Osteocyte (in vitro differentiated cells): ENCODE measurements at regions not wholly inside any gene's neighbourhood (a gene's known extent, or its start where the extent isn't known, plus 50 kb on each side); places are given as distances from the start of the nearest gene placed in this dataset.

Experiments used
- DNase-seq: peaks from one replicate; pipeline ENCODE4 v3.0.0; 2021; ENCODE audit warnings: mixed read lengths; ENCODE audit not compliant: unreplicated experiment; ENCODE audit errors: extremely low spot score
- H3K27ac Mint-ChIP-seq: one replicate; pipeline ENCODE4 v1.8.0; 2021; ENCODE audit warnings: mild to moderate bottlenecking, mixed read lengths; ENCODE audit not compliant: unreplicated experiment
- H3K27me3 Mint-ChIP-seq: one replicate; pipeline ENCODE4 v1.8.0; 2021; ENCODE audit warnings: mixed read lengths; ENCODE audit not compliant: unreplicated experiment
- H3K36me3 Mint-ChIP-seq: one replicate; pipeline ENCODE4 v1.8.0; 2021; ENCODE audit warnings: mixed read lengths; ENCODE audit not compliant: unreplicated experiment
- H3K4me1 Mint-ChIP-seq: one replicate; pipeline ENCODE4 v1.8.0; 2021; ENCODE audit warnings: mixed read lengths; ENCODE audit not compliant: unreplicated experiment
- H3K4me3 Mint-ChIP-seq: one replicate; pipeline ENCODE4 v1.8.0; 2021; ENCODE audit warnings: mild to moderate bottlenecking, moderate library complexity, mixed read lengths; ENCODE audit not compliant: unreplicated experiment
- H3K9me3 Mint-ChIP-seq: one replicate; pipeline ENCODE4 v1.8.0; 2021; ENCODE audit warnings: mixed read lengths; ENCODE audit not compliant: unreplicated experiment
- CTCF ChIP-seq: fragments of 200-600 bp; sonication (generic); IDR thresholded peaks from 2 replicates; pipeline ENCODE4 v1.5.0; 2021; ENCODE audit warnings: antibody characterized with exemption, mild to moderate bottlenecking, moderate library complexity

GRCh38 chr14:26199590-26200370, 398.1 kb downstream of the NOVA1 start:
- TF ChIP-seq CTCF: no peak
- H3K4me1 Mint-ChIP-seq: peaks cover 7% of the 10 kb centered on the region
- H3K27ac Mint-ChIP-seq: no peak overlapping the region
- no peak for DNase-seq
- no peaks in the 10 kb centered on the region for H3K36me3 Mint-ChIP-seq
- H3K9me3 Mint-ChIP-seq: peaks cover 8% of the 10 kb centered on the region
- H3K27me3 Mint-ChIP-seq: peaks cover 5% of the 10 kb centered on the region
- no peak overlapping the region for H3K4me3 Mint-ChIP-seq

DNA sequence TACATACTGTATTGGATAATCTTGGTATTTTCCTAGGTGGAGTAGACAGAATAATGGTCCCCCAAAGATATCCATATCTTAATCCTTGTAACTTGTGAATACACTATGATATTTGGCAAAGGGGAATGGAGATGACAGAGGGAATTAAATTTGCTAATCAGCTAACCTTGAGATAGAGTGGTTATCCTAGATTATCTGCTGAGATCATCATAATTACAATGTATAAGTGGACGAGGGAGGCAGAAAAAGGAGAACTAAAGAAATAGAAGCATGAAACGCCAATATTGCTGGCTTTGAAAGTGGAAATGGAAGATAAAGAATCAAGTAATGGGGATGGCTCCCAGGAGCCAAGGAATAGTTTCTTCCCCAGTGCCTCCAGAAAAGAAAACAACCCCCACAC, 398.7 kb downstream of the NOVA1 start:
- no peak for TF ChIP-seq CTCF
- Mint-ChIP-seq H3K4me3 (no peak overlapping the region), H3K4me1 (peaks cover 4% of the 10 kb centered on the region), H3K27me3 (peaks cover 2% of the 10 kb centered on the region), H3K9me3 (peaks cover 8% of the 10 kb centered on the region), H3K36me3 (no peaks in the 10 kb centered on the region), H3K27ac (no peak overlapping the region)
- DNase-seq: no peak

- H3K36me3 Mint-ChIP-seq: no peaks in the 10 kb centered on the region
- no peak for TF ChIP-seq CTCF
- H3K27ac Mint-ChIP-seq: no peak overlapping the region
- no peaks in the 10 kb centered on the region for H3K4me1 Mint-ChIP-seq
- H3K27me3 Mint-ChIP-seq: no peaks in the 10 kb centered on the region
- no peak for DNase-seq
- H3K4me3 Mint-ChIP-seq: no peak overlapping the region
- H3K9me3 Mint-ChIP-seq: peaks cover 18% of the 10 kb centered on the region
Observed at GRCh38 chr14:26194816-26195215, 403.0 kb downstream of the NOVA1 start.

DNA sequence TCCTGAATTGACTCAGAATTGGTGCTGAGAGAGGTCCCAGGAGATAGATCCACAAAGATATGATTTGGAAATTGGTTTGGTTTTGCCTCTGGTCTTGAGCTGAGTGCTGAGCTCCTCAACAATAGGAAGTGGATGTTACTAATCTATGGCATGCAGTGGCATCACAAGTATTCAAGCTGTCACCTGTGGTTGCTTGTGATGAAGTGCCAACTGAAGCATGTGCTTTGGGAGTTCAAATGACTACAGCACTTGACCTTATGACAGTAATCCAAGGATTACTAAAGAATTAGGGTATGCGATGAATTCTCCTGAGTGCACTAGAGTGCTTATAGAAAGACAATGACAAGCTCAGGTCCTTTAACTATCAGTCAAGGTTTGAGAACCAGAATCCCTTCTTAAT, 406.2 kb downstream of the NOVA1 start:
- Mint-ChIP-seq H3K27me3 (no peaks in the 10 kb centered on the region), H3K36me3 (no peaks in the 10 kb centered on the region)
- no peak for DNase-seq

More for the DNA sequence above, 406.2 kb downstream of the NOVA1 start:
- Mint-ChIP-seq H3K27ac (no peak overlapping the region), H3K4me1 (no peaks in the 10 kb centered on the region), H3K9me3 (peaks cover 10% of the 10 kb centered on the region), H3K4me3 (no peak overlapping the region)
- TF ChIP-seq CTCF: no peak
